ENCODE measurements at regions not wholly inside any gene's neighbourhood (a gene's known extent, or its start where the extent isn't known, plus 50 kb on each side); places are given as distances from the start of the nearest gene placed in this dataset.
A peak's percentile ranks its signal among the peaks of the same experiment; 100 is the strongest.

GRCh38 chr15:26179906-26180305 is 316.8 kb upstream of the ATP10A start:
- H2AFZ ChIP-seq (ENCODE audit: low read depth, low read length): peak overlapping the region; percentile 25
- H3K9me2 ChIP-seq (ENCODE audit: insufficient read depth, low read length): no peaks in the 10 kb centered on the region
- TF ChIP-seq MXI1 (conservative IDR thresholded peaks at IDR 0.05; ENCODE audit: poor library complexity, severe bottlenecking) (no peak), POLR2AphosphoS5 (IDR thresholded peaks at IDR 0.05) (no peak), EZH2 (IDR thresholded peaks at IDR 0.05; ENCODE audit: borderline replicate concordance, insufficient read depth, low read length, poor library complexity, severe bottlenecking) (no peak), TAF1 (IDR thresholded peaks at IDR 0.05; ENCODE audit: low read depth) (no peak), RAD21 (conservative IDR thresholded peaks at IDR 0.05) (peak; percentile 87), EP300 (conservative IDR thresholded peaks at IDR 0.05; ENCODE audit: poor library complexity, severe bottlenecking) (peak; percentile 19), SMC3 (conservative IDR thresholded peaks at IDR 0.05; ENCODE audit: poor library complexity) (peak; percentile 90), REST (IDR thresholded peaks at IDR 0.05; ENCODE audit: borderline replicate concordance) (no peak)
- TF ChIP-seq, protein P1, sequence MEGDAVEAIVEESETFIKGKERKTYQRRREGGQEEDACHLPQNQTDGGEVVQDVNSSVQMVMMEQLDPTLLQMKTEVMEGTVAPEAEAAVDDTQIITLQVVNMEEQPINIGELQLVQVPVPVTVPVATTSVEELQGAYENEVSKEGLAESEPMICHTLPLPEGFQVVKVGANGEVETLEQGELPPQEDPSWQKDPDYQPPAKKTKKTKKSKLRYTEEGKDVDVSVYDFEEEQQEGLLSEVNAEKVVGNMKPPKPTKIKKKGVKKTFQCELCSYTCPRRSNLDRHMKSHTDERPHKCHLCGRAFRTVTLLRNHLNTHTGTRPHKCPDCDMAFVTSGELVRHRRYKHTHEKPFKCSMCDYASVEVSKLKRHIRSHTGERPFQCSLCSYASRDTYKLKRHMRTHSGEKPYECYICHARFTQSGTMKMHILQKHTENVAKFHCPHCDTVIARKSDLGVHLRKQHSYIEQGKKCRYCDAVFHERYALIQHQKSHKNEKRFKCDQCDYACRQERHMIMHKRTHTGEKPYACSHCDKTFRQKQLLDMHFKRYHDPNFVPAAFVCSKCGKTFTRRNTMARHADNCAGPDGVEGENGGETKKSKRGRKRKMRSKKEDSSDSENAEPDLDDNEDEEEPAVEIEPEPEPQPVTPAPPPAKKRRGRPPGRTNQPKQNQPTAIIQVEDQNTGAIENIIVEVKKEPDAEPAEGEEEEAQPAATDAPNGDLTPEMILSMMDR (IDR thresholded peaks at IDR 0.05; ENCODE audit: poor library complexity, severe bottlenecking): peak; percentile 86
- no peaks in the 10 kb centered on the region for H4K20me1 ChIP-seq (ENCODE audit: insufficient read depth)
- peak overlapping the region; percentile 97 for H3K27ac ChIP-seq (ENCODE audit: low read length)
- H3K9me3 ChIP-seq (ENCODE audit: low read length): no peaks in the 10 kb centered on the region
- H3K36me3 ChIP-seq (ENCODE audit: insufficient read depth, low read length): no peaks in the 10 kb centered on the region
- H3F3A ChIP-seq (ENCODE audit: insufficient read depth, low read length, poor library complexity, severe bottlenecking): no peaks in the 10 kb centered on the region
- H3K79me2 ChIP-seq (replicated peaks; ENCODE audit: insufficient read depth, low read length): no peaks in the 10 kb centered on the region
- H3K4me2 ChIP-seq (ENCODE audit: low read length): peak overlapping the region; percentile 90
- no peaks in the 10 kb centered on the region for H3K27me3 ChIP-seq (ENCODE audit: insufficient read depth, low read depth, low read length)
- H3K4me3 ChIP-seq (ENCODE audit: low read length): peak overlapping the region; percentile 59
- H3K9ac ChIP-seq (ENCODE audit: low read length): peak overlapping the region; percentile 76

DNA sequence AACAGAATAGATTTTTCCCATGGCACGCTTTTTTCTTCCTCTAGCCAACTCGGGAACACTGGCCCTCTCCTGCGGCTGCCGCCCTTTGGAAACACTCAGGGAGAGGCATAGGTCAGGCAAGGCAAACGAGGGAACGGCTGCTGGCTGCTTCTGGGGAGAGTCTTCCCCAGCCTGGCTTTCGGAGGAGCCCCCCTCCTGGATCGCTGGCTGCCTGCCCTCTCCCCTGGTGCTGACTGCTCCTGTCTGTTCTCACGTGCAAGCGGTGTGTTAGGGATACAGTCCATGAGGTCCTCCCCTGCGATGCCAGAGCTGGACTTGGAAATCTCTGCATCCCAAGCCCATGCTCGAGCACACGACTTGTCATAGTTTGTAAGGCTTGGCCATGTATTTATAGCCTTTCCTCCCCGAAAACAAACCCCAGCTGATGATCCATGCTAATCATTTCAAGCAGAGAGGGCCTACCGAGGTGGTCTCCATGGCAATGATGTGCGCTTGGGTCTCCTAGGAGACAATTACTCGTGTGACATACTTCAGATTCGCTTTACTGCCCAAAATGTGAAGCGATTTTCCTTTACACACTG is 315.6 kb upstream of the ATP10A start:
- Histone ChIP-seq H4K20me1 (ENCODE audit: insufficient read depth) (no peaks in the 10 kb centered on the region), H3K9me3 (ENCODE audit: low read length) (no peaks in the 10 kb centered on the region), H3K4me2 (ENCODE audit: low read length) (peak overlapping the region; percentile 90), H3K79me2 (replicated peaks; ENCODE audit: insufficient read depth, low read length) (no peaks in the 10 kb centered on the region), H2AFZ (ENCODE audit: low read depth, low read length) (peak overlapping the region; percentile 15), H3F3A (ENCODE audit: insufficient read depth, low read length, poor library complexity, severe bottlenecking) (no peaks in the 10 kb centered on the region), H3K9me2 (ENCODE audit: insufficient read depth, low read length) (no peaks in the 10 kb centered on the region), H3K36me3 (ENCODE audit: insufficient read depth, low read length) (no peaks in the 10 kb centered on the region), H3K9ac (ENCODE audit: low read length) (peak overlapping the region; percentile 76), H3K27ac (ENCODE audit: low read length) (peak overlapping the region; percentile 97), H3K4me3 (ENCODE audit: low read length) (peak overlapping the region; percentile 59), H3K27me3 (ENCODE audit: insufficient read depth, low read depth, low read length) (no peaks in the 10 kb centered on the region)
- TF ChIP-seq, protein P1 (IDR thresholded peaks at IDR 0.05; ENCODE audit: poor library complexity, severe bottlenecking): no peak
- TF ChIP-seq TAF1 (IDR thresholded peaks at IDR 0.05; ENCODE audit: low read depth) (peak; percentile 24), MXI1 (conservative IDR thresholded peaks at IDR 0.05; ENCODE audit: poor library complexity, severe bottlenecking) (peak; percentile 64), EZH2 (IDR thresholded peaks at IDR 0.05; ENCODE audit: borderline replicate concordance, insufficient read depth, low read length, poor library complexity, severe bottlenecking) (no peak), RAD21 (conservative IDR thresholded peaks at IDR 0.05) (peak; percentile 47), POLR2AphosphoS5 (IDR thresholded peaks at IDR 0.05) (peak; percentile 68), EP300 (conservative IDR thresholded peaks at IDR 0.05; ENCODE audit: poor library complexity, severe bottlenecking) (peak; percentile 73), SMC3 (conservative IDR thresholded peaks at IDR 0.05; ENCODE audit: poor library complexity) (peak; percentile 50), REST (IDR thresholded peaks at IDR 0.05; ENCODE audit: borderline replicate concordance) (no peak)

Data from neural cell (in vitro differentiated cells).